GM21737 (cell line): ENCODE measurements at regions not wholly inside any gene's neighbourhood (a gene's known extent, or its start where the extent isn't known, plus 50 kb on each side); places are given as distances from the start of the nearest gene placed in this dataset.

Experiments used
- ATAC-seq: cut with Tn5 transposase; IDR thresholded peaks from one replicate; pipeline ENCODE4 v1.9.1; 2021; ENCODE audit warnings: mild to moderate bottlenecking, moderate library complexity; ENCODE audit not compliant: unreplicated experiment

- ATAC-seq = no peak
Observed at GRCh38 chr1:193368302-193368701, 181.9 kb upstream of the B3GALT2 start.

GRCh38 chr1:193367863-193368262 is 181.4 kb upstream of the B3GALT2 start:
- no peak for ATAC-seq

GRCh38 chr1:193366764-193367507 is 180.5 kb upstream of the B3GALT2 start:
- no peak for ATAC-seq

GRCh38 chr1:193365966-193366365 is 179.6 kb upstream of the B3GALT2 start:
- ATAC-seq = no peak

GRCh38 chr1:193359631-193360030 is 173.2 kb upstream of the B3GALT2 start:
- ATAC-seq = no peak

GRCh38 chr1:193358419-193358818 is 172.0 kb upstream of the B3GALT2 start:
- ATAC-seq = no peak

- ATAC-seq = no peak
Observed at GRCh38 chr1:193356249-193356648, 169.8 kb upstream of the B3GALT2 start.

GRCh38 chr1:193355626-193356025 is 169.2 kb upstream of the B3GALT2 start:
- no peak for ATAC-seq

GRCh38 chr1:193355178-193355577 is 168.8 kb upstream of the B3GALT2 start:
- no peak for ATAC-seq

GRCh38 chr1:193348769-193349535 is 162.5 kb upstream of the B3GALT2 start:
- no peak for ATAC-seq

GRCh38 chr1:193348091-193348768 is 161.8 kb upstream of the B3GALT2 start:
- ATAC-seq = no peak

- no peak for ATAC-seq
Observed at GRCh38 chr1:193346085-193346484, 159.7 kb upstream of the B3GALT2 start.

GRCh38 chr1:193342811-193343210 is 156.4 kb upstream of the B3GALT2 start:
- ATAC-seq = no peak

GRCh38 chr1:193340331-193340730 is 153.9 kb upstream of the B3GALT2 start:
- no peak for ATAC-seq

- no peak for ATAC-seq
Observed at GRCh38 chr1:193339401-193339800, 153.0 kb upstream of the B3GALT2 start.

GRCh38 chr1:193338194-193338593 is 151.8 kb upstream of the B3GALT2 start:
- no peak for ATAC-seq

- ATAC-seq = no peak
Observed at GRCh38 chr1:193335806-193336428, 149.5 kb upstream of the B3GALT2 start.

- ATAC-seq = no peak
Observed at GRCh38 chr1:193333166-193333565, 146.8 kb upstream of the B3GALT2 start.

- no peak for ATAC-seq
Observed at GRCh38 chr1:193326296-193326695, 139.9 kb upstream of the B3GALT2 start.

GRCh38 chr1:193325771-193326170 is 139.4 kb upstream of the B3GALT2 start:
- ATAC-seq = no peak

- no peak for ATAC-seq
Observed at GRCh38 chr1:193325042-193325441, 138.6 kb upstream of the B3GALT2 start.
